HEK293 (cell line): ENCODE measurements at regions not wholly inside any gene's neighbourhood (a gene's known extent, or its start where the extent isn't known, plus 50 kb on each side); places are given as distances from the start of the nearest gene placed in this dataset.

Experiments
- CTCF ChIA-PET: fragments of 350-600 bp; formaldehyde crosslinking; extraction: SDS; loops from one replicate; lab custom pipeline; 2021; ENCODE audit warnings: antibody characterized with exemption; lab: Yijun Ruan, JAX
- POLR2A ChIA-PET: fragments of 300-600 bp; formaldehyde crosslinking; extraction: SDS; loops from one replicate; lab custom pipeline; 2020; ENCODE audit warnings: antibody characterized with exemption, inconsistent platforms; lab: Yijun Ruan, JAX
- H3K27ac ChIP-seq: fragments of 200-500 bp; sonication (Bioruptor generic); 2 replicates; pipeline ENCODE4 v1.5.1; 2014; ENCODE audit warnings: low read depth, low read length, control low read depth, inconsistent platforms; ENCODE audit errors: extremely low read depth
- H3K36me3 ChIP-seq, 2 experiments: fragments of 200-500 bp in 1 of 2; sonication (Bioruptor generic) in 1 of 2; 1 replicate in 1 of 2; 2 replicates in 1 of 2; pipeline ENCODE4 v1.5.1; 2014 to 2017; ENCODE audit warnings: inconsistent platforms in 2 of 2, low read length in 2 of 2; ENCODE audit not compliant: control insufficient read depth in 2 of 2, insufficient read depth in 1 of 2
- H3K4me1 ChIP-seq: fragments of 200-500 bp; sonication (Bioruptor generic); 2 replicates; pipeline ENCODE4 v1.5.1; 2014; ENCODE audit warnings: mild to moderate bottlenecking, low read length, inconsistent platforms; ENCODE audit not compliant: control insufficient read depth, insufficient read depth
- H3K4me3 ChIP-seq: 2 replicates; pipeline ENCODE4 v1.5.1; 2011; ENCODE audit warnings: low read depth, mild to moderate bottlenecking, control low read depth, low read length, moderate library complexity
- H3K9me3 ChIP-seq: fragments of 200-500 bp; sonication (Bioruptor generic); 2 replicates; pipeline ENCODE4 v1.5.1; 2014; ENCODE audit warnings: low read depth, low read length, inconsistent platforms; ENCODE audit not compliant: control insufficient read depth, insufficient read depth
- TCF7L2 ChIP-seq: IDR thresholded peaks from 2 replicates; pipeline ENCODE4 v1.6.1; 2011; ENCODE audit warnings: low read depth, mild to moderate bottlenecking, inconsistent platforms, low read length, moderate library complexity, borderline replicate concordance
- ZBTB17 ChIP-seq: fragments of 450-650 bp; formaldehyde crosslinking; IDR thresholded peaks from 2 replicates; pipeline ENCODE4 v1.5.1; 2016; ENCODE audit warnings: missing biosample characterization, missing genetic modification characterization
- ZFP3 ChIP-seq: fragments of 450-650 bp; formaldehyde crosslinking; IDR thresholded peaks from 2 replicates; pipeline ENCODE4 v1.5.1; 2016; ENCODE audit warnings: low read depth, missing biosample characterization, missing genetic modification characterization
- ZFP37 ChIP-seq: fragments of 450-650 bp; formaldehyde crosslinking; IDR thresholded peaks from 2 replicates; pipeline ENCODE4 v1.5.1; 2016; ENCODE audit warnings: missing biosample characterization, missing genetic modification characterization
- ZFP41 ChIP-seq: fragments of 450-650 bp; formaldehyde crosslinking; IDR thresholded peaks from 2 replicates; pipeline ENCODE4 v1.5.1; 2016; ENCODE audit warnings: missing biosample characterization, missing genetic modification characterization, borderline replicate concordance
- ZNF132 ChIP-seq: fragments of 450-650 bp; formaldehyde crosslinking; IDR thresholded peaks from 2 replicates; pipeline ENCODE4 v1.5.1; 2017; ENCODE audit warnings: missing biosample characterization, missing genetic modification characterization, borderline replicate concordance
- ZNF138 ChIP-seq: fragments of 450-650 bp; formaldehyde crosslinking; IDR thresholded peaks from 2 replicates; pipeline ENCODE4 v1.5.1; 2016; ENCODE audit warnings: missing biosample characterization, missing genetic modification characterization, borderline replicate concordance
- ZNF16 ChIP-seq: fragments of 450-650 bp; formaldehyde crosslinking; IDR thresholded peaks from 2 replicates; pipeline ENCODE4 v1.5.1; 2016; ENCODE audit warnings: low read depth, missing biosample characterization, missing genetic modification characterization
- ZNF169 ChIP-seq: fragments of 450-650 bp; formaldehyde crosslinking; IDR thresholded peaks from 2 replicates; pipeline ENCODE4 v1.5.1; 2016; ENCODE audit warnings: missing biosample characterization, missing genetic modification characterization
- ZNF280C ChIP-seq: fragments of 450-650 bp; formaldehyde crosslinking; IDR thresholded peaks from 2 replicates; pipeline ENCODE4 v1.5.1; 2016; ENCODE audit warnings: missing biosample characterization, missing genetic modification characterization
- ZNF404 ChIP-seq: fragments of 450-650 bp; formaldehyde crosslinking; IDR thresholded peaks from 2 replicates; pipeline ENCODE4 v1.5.1; 2017; ENCODE audit warnings: missing biosample characterization, missing genetic modification characterization
- ZNF423 ChIP-seq: fragments of 450-650 bp; formaldehyde crosslinking; IDR thresholded peaks from 2 replicates; pipeline ENCODE4 v1.5.1; 2016; ENCODE audit warnings: missing biosample characterization, missing genetic modification characterization
- ZNF549 ChIP-seq: fragments of 450-650 bp; IDR thresholded peaks from 2 replicates; pipeline ENCODE4 v1.5.1; 2018; ENCODE audit warnings: missing biosample characterization, missing genetic modification characterization, mild to moderate bottlenecking, inconsistent platforms, moderate library complexity
- ZNF555 ChIP-seq: fragments of 450-650 bp; formaldehyde crosslinking; conservative IDR thresholded peaks from 2 replicates; pipeline ENCODE4 v1.5.1; 2017; ENCODE audit warnings: missing biosample characterization, mild to moderate bottlenecking, missing genetic modification characterization, inconsistent platforms
- ZNF610 ChIP-seq: fragments of 450-650 bp; formaldehyde crosslinking; IDR thresholded peaks from 2 replicates; pipeline ENCODE4 v1.5.1; 2016; ENCODE audit warnings: missing biosample characterization, missing genetic modification characterization, borderline replicate concordance
- ZSCAN18 ChIP-seq: fragments of 450-650 bp; formaldehyde crosslinking; IDR thresholded peaks from 2 replicates; pipeline ENCODE4 v1.5.1; 2016; ENCODE audit warnings: missing biosample characterization, missing genetic modification characterization

- H3K4me1 ChIP-seq = no peaks in the 10 kb centered on the region
- POLR2A ChIA-PET = no interaction called here
- H3K4me3 ChIP-seq = no peak overlapping the region
- CTCF ChIA-PET = no interaction called here
- no peak for TF ChIP-seq ZNF132
- no peak for TF ChIP-seq ZNF610
- no peak for TF ChIP-seq ZSCAN18 (tag by site-specific recombination)
- no peak for TF ChIP-seq ZNF280C
- TF ChIP-seq ZNF404 (tag by site-specific recombination) = no peak
- TF ChIP-seq ZNF549 (tag by site-specific recombination) = no peak
- TF ChIP-seq ZFP41 (tag by site-specific recombination) = no peak
- no peaks in the 10 kb centered on the region for H3K36me3 ChIP-seq
- no peak overlapping the region for H3K27ac ChIP-seq
- H3K9me3 ChIP-seq = no peaks in the 10 kb centered on the region
Observed at GRCh38 chr3:110814170-110815007, 257.2 kb upstream of the NECTIN3 start.

GRCh38 chr3:110815008-110815583, 256.5 kb upstream of the NECTIN3 start:
- Histone ChIP-seq H3K36me3 (no peaks in the 10 kb centered on the region), H3K4me1 (no peaks in the 10 kb centered on the region), H3K4me3 (no peak overlapping the region), H3K27ac (no peak overlapping the region), H3K9me3 (no peaks in the 10 kb centered on the region)
- no peak for TF ChIP-seq ZNF16 (tag by site-specific recombination)
- TF ChIP-seq ZNF404 (tag by site-specific recombination) = no peak
- TF ChIP-seq ZNF138 (tag by site-specific recombination) = no peak
- TF ChIP-seq TCF7L2 = peak; percentile 94
- no peak for TF ChIP-seq ZNF555 (tag by site-specific recombination)
- CTCF ChIA-PET = no interaction called here
- POLR2A ChIA-PET = interaction anchor here (0.7 kb wide), 1 partner anchor 46 kb away, joined by 3 read pairs; no protein-coding TSS in a partner anchor

GRCh38 chr3:110816008-110816407, 255.6 kb upstream of the NECTIN3 start:
- no peak overlapping the region for H3K27ac ChIP-seq
- H3K9me3 ChIP-seq = no peaks in the 10 kb centered on the region
- H3K36me3 ChIP-seq = no peaks in the 10 kb centered on the region
- CTCF ChIA-PET = interaction anchor here (0.7 kb wide), 1 partner anchor 250 kb away, joined by 4 read pairs; no protein-coding TSS in a partner anchor
- TF ChIP-seq ZFP37 (tag by site-specific recombination) (no peak), ZBTB17 (tag by site-specific recombination) (no peak), ZNF169 (tag by site-specific recombination) (no peak), ZNF555 (tag by site-specific recombination) (no peak), ZFP3 (tag by site-specific recombination) (no peak), ZNF423 (tag by site-specific recombination) (no peak)
- H3K4me3 ChIP-seq = no peak overlapping the region
- POLR2A ChIA-PET = no interaction called here
- H3K4me1 ChIP-seq = no peaks in the 10 kb centered on the region
